ENCODE measurements at regions not wholly inside any gene's neighbourhood (a gene's known extent, or its start where the extent isn't known, plus 50 kb on each side); places are given as distances from the start of the nearest gene placed in this dataset.

- no peak for DNase-seq (ENCODE audit: low read depth)
- H3K4me3 ChIP-seq (ENCODE audit: low read depth, low read length): no peak overlapping the region
- TF ChIP-seq CTCF (IDR thresholded peaks at IDR 0.05; ENCODE audit: control insufficient read depth, extremely low read depth, insufficient read depth): no peak
These were observed 80.8 kb upstream of the PEX5L start for GRCh38 chr3:180117381-180118163.

GRCh38 chr3:180119567-180119966 lies 82.8 kb upstream of the PEX5L start:
- H3K4me3 ChIP-seq (ENCODE audit: low read depth, low read length): no peak overlapping the region
- no peak for TF ChIP-seq CTCF (IDR thresholded peaks at IDR 0.05; ENCODE audit: control insufficient read depth, extremely low read depth, insufficient read depth)
- DNase-seq (ENCODE audit: low read depth): no peak

GRCh38 chr3:180123928-180124327 lies 87.2 kb upstream of the PEX5L start:
- H3K4me3 ChIP-seq (ENCODE audit: low read depth, low read length): no peak overlapping the region
- no peak for DNase-seq (ENCODE audit: low read depth)
- no peak for TF ChIP-seq CTCF (IDR thresholded peaks at IDR 0.05; ENCODE audit: control insufficient read depth, extremely low read depth, insufficient read depth)

GRCh38 chr3:180131169-180131568 lies 94.4 kb upstream of the PEX5L start:
- TF ChIP-seq CTCF (IDR thresholded peaks at IDR 0.05; ENCODE audit: control insufficient read depth, extremely low read depth, insufficient read depth): no peak
- no peak overlapping the region for H3K4me3 ChIP-seq (ENCODE audit: low read depth, low read length)
- DNase-seq (ENCODE audit: low read depth): no peak

- no peak overlapping the region for H3K4me3 ChIP-seq (ENCODE audit: low read depth, low read length)
- TF ChIP-seq CTCF (IDR thresholded peaks at IDR 0.05; ENCODE audit: control insufficient read depth, extremely low read depth, insufficient read depth): no peak
- DNase-seq (ENCODE audit: low read depth): no peak
These were observed 98.4 kb upstream of the PEX5L start for GRCh38 chr3:180135101-180135500.

GRCh38 chr3:180138871-180139270 lies 102.1 kb upstream of the PEX5L start:
- DNase-seq (ENCODE audit: low read depth): no peak
- TF ChIP-seq CTCF (IDR thresholded peaks at IDR 0.05; ENCODE audit: control insufficient read depth, extremely low read depth, insufficient read depth): no peak
- H3K4me3 ChIP-seq (ENCODE audit: low read depth, low read length): no peak overlapping the region

GRCh38 chr3:180142041-180142440 lies 105.3 kb upstream of the PEX5L start:
- no peak overlapping the region for H3K4me3 ChIP-seq (ENCODE audit: low read depth, low read length)
- no peak for DNase-seq (ENCODE audit: low read depth)
- TF ChIP-seq CTCF (IDR thresholded peaks at IDR 0.05; ENCODE audit: control insufficient read depth, extremely low read depth, insufficient read depth): no peak
